ENCODE measurements at regions not wholly inside any gene's neighbourhood (a gene's known extent, or its start where the extent isn't known, plus 50 kb on each side); places are given as distances from the start of the nearest gene placed in this dataset.

DNA sequence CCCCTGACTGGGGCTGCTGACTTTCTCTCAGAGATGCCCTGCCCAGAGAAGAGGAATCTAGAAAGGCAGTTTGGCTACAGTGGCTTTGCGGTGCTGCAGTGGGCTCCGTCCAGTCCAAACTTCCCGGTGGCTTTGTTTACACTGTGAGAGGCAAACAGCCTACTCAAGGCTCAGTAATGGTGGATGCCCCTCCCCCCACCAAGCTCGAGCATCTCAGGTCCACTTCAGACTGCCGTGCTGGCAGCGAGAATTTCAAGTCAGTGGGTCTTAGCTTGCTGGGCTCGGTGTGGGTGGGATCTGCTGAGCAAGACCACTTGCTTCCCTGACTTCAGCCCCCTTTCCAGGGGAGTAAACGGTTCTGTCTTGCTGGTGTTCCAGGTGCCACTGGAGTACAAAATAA, 734.5 kb upstream of the LRRN3 start:
- Histone ChIP-seq H3K9me3 (ENCODE audit: low read length) (no peaks in the 10 kb centered on the region), H3K4me2 (ENCODE audit: low read depth, low read length) (no peak overlapping the region), H3K27ac (ENCODE audit: extremely low read length, insufficient read depth, low read length) (no peak overlapping the region), H3K36me3 (replicated peaks in 1 of 2; ENCODE audit: control insufficient read depth in 1 of 2, insufficient read depth in 2 of 2, low read length in 2 of 2) (no peaks in the 10 kb centered on the region), H3K79me2 (ENCODE audit: insufficient read depth, low read length) (no peaks in the 10 kb centered on the region), H4K20me1 (ENCODE audit: insufficient read depth, low read length) (no peaks in the 10 kb centered on the region), H3K4me3 (replicated peaks in 1 of 3; ENCODE audit: insufficient read depth in 1 of 3, low read depth in 2 of 3, low read length in 3 of 3) (no peak overlapping the region), H2AFZ (ENCODE audit: low read length) (no peak overlapping the region), H3K4me1 (ENCODE audit: insufficient read depth, low read length) (no peaks in the 10 kb centered on the region), H3K27me3 (ENCODE audit: control insufficient read depth in 1 of 2, insufficient read depth in 2 of 2, low read length in 2 of 2) (no peaks in the 10 kb centered on the region), H3K9ac (ENCODE audit: insufficient read depth, low read depth, low read length) (no peak overlapping the region)
- ChIA-PET POLR2A (no interaction called here), CTCF (ENCODE audit: low intra/inter-chr PET ratio, low total read pairs) (no interaction called here)
- TF ChIP-seq HOXA7 (CRISPR knock-in tag; IDR thresholded peaks at IDR 0.05) (no peak), KDM5A (IDR thresholded peaks at IDR 0.05; ENCODE audit: borderline replicate concordance, low read length) (no peak), FOXM1 (CRISPR knock-in tag; IDR thresholded peaks at IDR 0.05) (no peak), ZNF460 (CRISPR knock-in tag; IDR thresholded peaks at IDR 0.05; ENCODE audit: borderline replicate concordance) (no peak), KDM6A (CRISPR knock-in tag; IDR thresholded peaks at IDR 0.05; ENCODE audit: low read depth) (no peak), KLF16 (CRISPR knock-in tag; IDR thresholded peaks at IDR 0.05) (no peak), FOXA1 (IDR thresholded peaks at IDR 0.05) (no peak), FOXA1 (CRISPR knock-in tag; IDR thresholded peaks at IDR 0.05) (0 out of 2 replicates have a peak, but pooled peaks have one; percentile 31), RFXANK (CRISPR knock-in tag; IDR thresholded peaks at IDR 0.05) (no peak)
- TF ChIP-seq, protein P1, sequence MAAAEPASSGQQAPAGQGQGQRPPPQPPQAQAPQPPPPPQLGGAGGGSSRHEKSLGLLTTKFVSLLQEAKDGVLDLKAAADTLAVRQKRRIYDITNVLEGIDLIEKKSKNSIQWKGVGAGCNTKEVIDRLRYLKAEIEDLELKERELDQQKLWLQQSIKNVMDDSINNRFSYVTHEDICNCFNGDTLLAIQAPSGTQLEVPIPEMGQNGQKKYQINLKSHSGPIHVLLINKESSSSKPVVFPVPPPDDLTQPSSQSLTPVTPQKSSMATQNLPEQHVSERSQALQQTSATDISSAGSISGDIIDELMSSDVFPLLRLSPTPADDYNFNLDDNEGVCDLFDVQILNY (CRISPR knock-in tag; conservative IDR thresholded peaks at IDR 0.05): no peak
- TF ChIP-seq, protein P2, sequence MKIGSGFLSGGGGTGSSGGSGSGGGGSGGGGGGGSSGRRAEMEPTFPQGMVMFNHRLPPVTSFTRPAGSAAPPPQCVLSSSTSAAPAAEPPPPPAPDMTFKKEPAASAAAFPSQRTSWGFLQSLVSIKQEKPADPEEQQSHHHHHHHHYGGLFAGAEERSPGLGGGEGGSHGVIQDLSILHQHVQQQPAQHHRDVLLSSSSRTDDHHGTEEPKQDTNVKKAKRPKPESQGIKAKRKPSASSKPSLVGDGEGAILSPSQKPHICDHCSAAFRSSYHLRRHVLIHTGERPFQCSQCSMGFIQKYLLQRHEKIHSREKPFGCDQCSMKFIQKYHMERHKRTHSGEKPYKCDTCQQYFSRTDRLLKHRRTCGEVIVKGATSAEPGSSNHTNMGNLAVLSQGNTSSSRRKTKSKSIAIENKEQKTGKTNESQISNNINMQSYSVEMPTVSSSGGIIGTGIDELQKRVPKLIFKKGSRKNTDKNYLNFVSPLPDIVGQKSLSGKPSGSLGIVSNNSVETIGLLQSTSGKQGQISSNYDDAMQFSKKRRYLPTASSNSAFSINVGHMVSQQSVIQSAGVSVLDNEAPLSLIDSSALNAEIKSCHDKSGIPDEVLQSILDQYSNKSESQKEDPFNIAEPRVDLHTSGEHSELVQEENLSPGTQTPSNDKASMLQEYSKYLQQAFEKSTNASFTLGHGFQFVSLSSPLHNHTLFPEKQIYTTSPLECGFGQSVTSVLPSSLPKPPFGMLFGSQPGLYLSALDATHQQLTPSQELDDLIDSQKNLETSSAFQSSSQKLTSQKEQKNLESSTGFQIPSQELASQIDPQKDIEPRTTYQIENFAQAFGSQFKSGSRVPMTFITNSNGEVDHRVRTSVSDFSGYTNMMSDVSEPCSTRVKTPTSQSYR (CRISPR knock-in tag; IDR thresholded peaks at IDR 0.05; ENCODE audit: borderline replicate concordance): peak; percentile 73; the same call in 1 of the 2 replicates
- TF ChIP-seq, protein P3, sequence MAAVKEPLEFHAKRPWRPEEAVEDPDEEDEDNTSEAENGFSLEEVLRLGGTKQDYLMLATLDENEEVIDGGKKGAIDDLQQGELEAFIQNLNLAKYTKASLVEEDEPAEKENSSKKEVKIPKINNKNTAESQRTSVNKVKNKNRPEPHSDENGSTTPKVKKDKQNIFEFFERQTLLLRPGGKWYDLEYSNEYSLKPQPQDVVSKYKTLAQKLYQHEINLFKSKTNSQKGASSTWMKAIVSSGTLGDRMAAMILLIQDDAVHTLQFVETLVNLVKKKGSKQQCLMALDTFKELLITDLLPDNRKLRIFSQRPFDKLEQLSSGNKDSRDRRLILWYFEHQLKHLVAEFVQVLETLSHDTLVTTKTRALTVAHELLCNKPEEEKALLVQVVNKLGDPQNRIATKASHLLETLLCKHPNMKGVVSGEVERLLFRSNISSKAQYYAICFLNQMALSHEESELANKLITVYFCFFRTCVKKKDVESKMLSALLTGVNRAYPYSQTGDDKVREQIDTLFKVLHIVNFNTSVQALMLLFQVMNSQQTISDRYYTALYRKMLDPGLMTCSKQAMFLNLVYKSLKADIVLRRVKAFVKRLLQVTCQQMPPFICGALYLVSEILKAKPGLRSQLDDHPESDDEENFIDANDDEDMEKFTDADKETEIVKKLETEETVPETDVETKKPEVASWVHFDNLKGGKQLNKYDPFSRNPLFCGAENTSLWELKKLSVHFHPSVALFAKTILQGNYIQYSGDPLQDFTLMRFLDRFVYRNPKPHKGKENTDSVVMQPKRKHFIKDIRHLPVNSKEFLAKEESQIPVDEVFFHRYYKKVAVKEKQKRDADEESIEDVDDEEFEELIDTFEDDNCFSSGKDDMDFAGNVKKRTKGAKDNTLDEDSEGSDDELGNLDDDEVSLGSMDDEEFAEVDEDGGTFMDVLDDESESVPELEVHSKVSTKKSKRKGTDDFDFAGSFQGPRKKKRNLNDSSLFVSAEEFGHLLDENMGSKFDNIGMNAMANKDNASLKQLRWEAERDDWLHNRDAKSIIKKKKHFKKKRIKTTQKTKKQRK (IDR thresholded peaks at IDR 0.05; ENCODE audit: low read length): no peak
- TF ChIP-seq, protein P4, sequence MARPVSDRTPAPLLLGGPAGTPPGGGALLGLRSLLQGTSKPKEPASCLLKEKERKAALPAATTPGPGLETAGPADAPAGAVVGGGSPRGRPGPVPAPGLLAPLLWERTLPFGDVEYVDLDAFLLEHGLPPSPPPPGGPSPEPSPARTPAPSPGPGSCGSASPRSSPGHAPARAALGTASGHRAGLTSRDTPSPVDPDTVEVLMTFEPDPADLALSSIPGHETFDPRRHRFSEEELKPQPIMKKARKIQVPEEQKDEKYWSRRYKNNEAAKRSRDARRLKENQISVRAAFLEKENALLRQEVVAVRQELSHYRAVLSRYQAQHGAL (CRISPR knock-in tag; IDR thresholded peaks at IDR 0.05; ENCODE audit: not compliant biosample characterization): no peak
- TF ChIP-seq, protein P5, sequence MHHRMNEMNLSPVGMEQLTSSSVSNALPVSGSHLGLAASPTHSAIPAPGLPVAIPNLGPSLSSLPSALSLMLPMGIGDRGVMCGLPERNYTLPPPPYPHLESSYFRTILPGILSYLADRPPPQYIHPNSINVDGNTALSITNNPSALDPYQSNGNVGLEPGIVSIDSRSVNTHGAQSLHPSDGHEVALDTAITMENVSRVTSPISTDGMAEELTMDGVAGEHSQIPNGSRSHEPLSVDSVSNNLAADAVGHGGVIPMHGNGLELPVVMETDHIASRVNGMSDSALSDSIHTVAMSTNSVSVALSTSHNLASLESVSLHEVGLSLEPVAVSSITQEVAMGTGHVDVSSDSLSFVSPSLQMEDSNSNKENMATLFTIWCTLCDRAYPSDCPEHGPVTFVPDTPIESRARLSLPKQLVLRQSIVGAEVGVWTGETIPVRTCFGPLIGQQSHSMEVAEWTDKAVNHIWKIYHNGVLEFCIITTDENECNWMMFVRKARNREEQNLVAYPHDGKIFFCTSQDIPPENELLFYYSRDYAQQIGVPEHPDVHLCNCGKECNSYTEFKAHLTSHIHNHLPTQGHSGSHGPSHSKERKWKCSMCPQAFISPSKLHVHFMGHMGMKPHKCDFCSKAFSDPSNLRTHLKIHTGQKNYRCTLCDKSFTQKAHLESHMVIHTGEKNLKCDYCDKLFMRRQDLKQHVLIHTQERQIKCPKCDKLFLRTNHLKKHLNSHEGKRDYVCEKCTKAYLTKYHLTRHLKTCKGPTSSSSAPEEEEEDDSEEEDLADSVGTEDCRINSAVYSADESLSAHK (CRISPR knock-in tag; IDR thresholded peaks at IDR 0.05; ENCODE audit: borderline replicate concordance): no peak
- intact Hi-C loops (cut with micrococcal nuclease; ENCODE audit: unreplicated experiment) (no loop called here), in situ Hi-C loops (cut with HindIII; ENCODE audit: extremely low pct_ligation_motif_present, low pct_unique_long_range_greater_than_20kb) (no loop called here)
- WGBS (ENCODE audit: low lambda C conversion rate): 0% methylated on average over 4 of the region's 8 CpGs
- 0 out of 3 replicates have a peak, but pooled peaks have one; percentile 38 for ATAC-seq
- FAIRE-seq: no peak
- no TSS peak for BruUV-seq (replicated peaks)
- DNase-seq (ENCODE audit: low spot score): no peak
